HG03139 (cell line): ENCODE measurements at regions not wholly inside any gene's neighbourhood (a gene's known extent, or its start where the extent isn't known, plus 50 kb on each side); places are given as distances from the start of the nearest gene placed in this dataset.
A peak's percentile ranks its signal among the peaks of the same experiment; 100 is the strongest.

Experiments used
- ATAC-seq: cut with Tn5 transposase; IDR thresholded peaks from one replicate; pipeline ENCODE4 v1.9.1; 2021; ENCODE audit not compliant: unreplicated experiment

- ATAC-seq: no peak
Observed at GRCh38 chr13:39281539-39282150, 243.4 kb downstream of the NHLRC3 start.

GRCh38 chr13:39282400-39282972 lies 244.2 kb downstream of the NHLRC3 start:
- ATAC-seq: peak; percentile 84

GRCh38 chr13:39283072-39283471 lies 244.8 kb downstream of the NHLRC3 start:
- ATAC-seq: no peak

GRCh38 chr13:39284801-39285388 lies 246.6 kb downstream of the NHLRC3 start:
- ATAC-seq: no peak
